H9 (cell line): ENCODE measurements at regions not wholly inside any gene's neighbourhood (a gene's known extent, or its start where the extent isn't known, plus 50 kb on each side); places are given as distances from the start of the nearest gene placed in this dataset.

ENCODE experiments used
- DNase-seq: peaks from one replicate; pipeline ENCODE4 v3.0.0-alpha.2; 2017
- H2AFZ ChIP-seq: one replicate; pipeline ENCODE4 v1.6.1; 2013; ENCODE audit warnings: mild to moderate bottlenecking, low read length, control low read depth, moderate library complexity
- H2AK5ac ChIP-seq: 2 replicates; pipeline ENCODE4 v1.6.1; 2013; ENCODE audit warnings: low read length, control low read depth, mixed read lengths; ENCODE audit not compliant: insufficient read length
- H2BK120ac ChIP-seq: one replicate; pipeline ENCODE4 v1.6.1; 2013; ENCODE audit warnings: low read depth, mild to moderate bottlenecking, low read length, control low read depth, inconsistent platforms; ENCODE audit not compliant: poor library complexity, severe bottlenecking
- H2BK12ac ChIP-seq: 2 replicates; pipeline ENCODE4 v1.6.1; 2013; ENCODE audit warnings: low read length, control low read depth, mixed read lengths, low read depth; ENCODE audit not compliant: insufficient read length
- H2BK15ac ChIP-seq: 2 replicates; pipeline ENCODE4 v1.6.1; 2013; ENCODE audit warnings: low read depth, low read length, control low read depth
- H2BK20ac ChIP-seq: one replicate; pipeline ENCODE4 v1.6.1; 2013; ENCODE audit warnings: low read depth, mild to moderate bottlenecking, low read length, control low read depth, inconsistent platforms; ENCODE audit not compliant: poor library complexity, severe bottlenecking
- H2BK5ac ChIP-seq: 2 replicates; pipeline ENCODE4 v1.6.1; 2013; ENCODE audit warnings: low read length, control low read depth, mixed read lengths; ENCODE audit not compliant: insufficient read length
- H3K14ac ChIP-seq: 2 replicates; pipeline ENCODE4 v1.6.1; 2013; ENCODE audit warnings: low read length, control low read depth; ENCODE audit not compliant: insufficient read depth
- H3K18ac ChIP-seq: 2 replicates; pipeline ENCODE4 v1.6.1; 2013; ENCODE audit warnings: low read depth, mild to moderate bottlenecking, mixed read lengths, low read length, control low read depth; ENCODE audit not compliant: insufficient read length
- H3K23ac ChIP-seq: 2 replicates; pipeline ENCODE4 v1.6.1; 2013; ENCODE audit warnings: low read length, control low read depth, mixed read lengths, low read depth; ENCODE audit not compliant: insufficient read length
- H3K23me2 ChIP-seq: 2 replicates; pipeline ENCODE4 v1.6.1; 2013; ENCODE audit warnings: low read depth, mild to moderate bottlenecking, mixed read lengths, low read length, control low read depth; ENCODE audit not compliant: insufficient read length, poor library complexity, severe bottlenecking
- H3K27ac ChIP-seq: 2 replicates; pipeline ENCODE4 v1.5.1; 2013; ENCODE audit warnings: low read length, control low read depth, mixed read lengths, low read depth; ENCODE audit not compliant: insufficient read length
- H3K27me3 ChIP-seq: 2 replicates; pipeline ENCODE4 v1.6.1; 2013; ENCODE audit warnings: low read length, control low read depth, inconsistent platforms; ENCODE audit not compliant: insufficient read depth
- H3K4ac ChIP-seq: 2 replicates; pipeline ENCODE4 v1.6.1; 2013; ENCODE audit warnings: low read depth, mild to moderate bottlenecking, control low read depth, inconsistent platforms, low read length, moderate library complexity
- H3K4me1 ChIP-seq: 2 replicates; pipeline ENCODE4 v1.6.1; 2013; ENCODE audit warnings: low read length, control low read depth, inconsistent platforms; ENCODE audit not compliant: insufficient read depth
- H3K4me2 ChIP-seq: 2 replicates; pipeline ENCODE4 v1.6.1; 2013; ENCODE audit warnings: low read length, control low read depth, mixed read lengths; ENCODE audit not compliant: insufficient read length, insufficient read depth
- H3K56ac ChIP-seq: 2 replicates; pipeline ENCODE4 v1.6.1; 2013; ENCODE audit warnings: low read depth, mild to moderate bottlenecking, mixed read lengths, low read length, control low read depth; ENCODE audit not compliant: insufficient read length
- H3K79me1 ChIP-seq: 2 replicates; pipeline ENCODE4 v1.6.1; 2013; ENCODE audit warnings: low read depth, mild to moderate bottlenecking, moderate library complexity, low read length, control low read depth, inconsistent platforms; ENCODE audit not compliant: insufficient read depth, poor library complexity, severe bottlenecking
- H3K79me2 ChIP-seq: 2 replicates; pipeline ENCODE4 v1.6.1; 2013; ENCODE audit warnings: low read length, control low read depth, inconsistent platforms; ENCODE audit not compliant: insufficient read depth
- H3K9ac ChIP-seq: 2 replicates; pipeline ENCODE4 v1.6.1; 2013; ENCODE audit warnings: low read length, control low read depth, mixed read lengths; ENCODE audit not compliant: insufficient read length; ENCODE audit errors: extremely low read depth
- H3K9me3 ChIP-seq: one replicate; pipeline ENCODE4 v1.6.1; 2013; ENCODE audit warnings: low read depth, low read length, inconsistent platforms; ENCODE audit not compliant: control insufficient read depth
- H3T11ph ChIP-seq: one replicate; pipeline ENCODE4 v1.6.1; 2013; ENCODE audit warnings: mild to moderate bottlenecking, low read length, control low read depth, inconsistent platforms
- H4K20me1 ChIP-seq: one replicate; pipeline ENCODE4 v1.6.1; 2013; ENCODE audit not compliant: control insufficient read depth, insufficient read length, insufficient read depth
- H4K5ac ChIP-seq: 2 replicates; pipeline ENCODE4 v1.6.1; 2013; ENCODE audit warnings: low read depth, mild to moderate bottlenecking, mixed read lengths, low read length, control low read depth; ENCODE audit not compliant: insufficient read length
- H4K8ac ChIP-seq: replicated peaks from 2 replicates; pipeline ENCODE4 v1.6.1; 2013; ENCODE audit warnings: low read length, control low read depth, mixed read lengths, low read depth; ENCODE audit not compliant: insufficient read length
- H4K91ac ChIP-seq: 2 replicates; pipeline ENCODE4 v1.6.1; 2013; ENCODE audit warnings: low read depth, mild to moderate bottlenecking, moderate library complexity, mixed read lengths, low read length, control low read depth; ENCODE audit not compliant: insufficient read length
- H3K27ac Mint-ChIP-seq, 3 experiments: 2 replicates in 2 of 3; 3 replicates in 1 of 3; pipeline ENCODE4 v1.8.0; 2020 to 2021; ENCODE audit warnings: mixed read lengths in 3 of 3, mild to moderate bottlenecking in 1 of 3, moderate library complexity in 1 of 3
- H3K27me3 Mint-ChIP-seq: 2 replicates; pipeline ENCODE4 v1.8.0; 2021; ENCODE audit warnings: low read depth, mild to moderate bottlenecking, moderate library complexity, mixed read lengths
- H3K36me3 Mint-ChIP-seq, 3 experiments: 2 replicates in 2 of 3; 3 replicates in 1 of 3; pipeline ENCODE4 v1.8.0; 2020 to 2021; ENCODE audit warnings: low read depth in 3 of 3, mixed read lengths in 3 of 3; ENCODE audit not compliant: insufficient read depth in 1 of 3
- H3K4me1 Mint-ChIP-seq, 2 experiments: 2 replicates each; pipeline ENCODE4 v1.8.0; 2020; ENCODE audit warnings: mixed read lengths in 2 of 2
- H3K4me3 Mint-ChIP-seq, 2 experiments: 2 replicates in 1 of 2; 3 replicates in 1 of 2; pipeline ENCODE4 v1.8.0; 2020 to 2021; ENCODE audit warnings: mild to moderate bottlenecking in 2 of 2, mixed read lengths in 2 of 2, moderate library complexity in 1 of 2
- H3K9me3 Mint-ChIP-seq, 2 experiments: 2 replicates in 1 of 2; 3 replicates in 1 of 2; pipeline ENCODE4 v1.8.0; 2020; ENCODE audit warnings: mild to moderate bottlenecking in 2 of 2, mixed read lengths in 2 of 2, moderate library complexity in 1 of 2
- CTCF ChIP-seq: fragments of 200-600 bp; sonication (generic); conservative IDR thresholded peaks from 3 replicates; pipeline ENCODE4 v1.8.0; 2021; ENCODE audit warnings: antibody characterized with exemption, mild to moderate bottlenecking
- WGBS: extraction: QIAGEN DNeasy Blood & Tissue Kit; methylation state at CpG from one replicate; pipeline ENCODE4 v1.1.7; 2013; ENCODE audit warnings: missing lambda C conversion rate, low lambda C conversion rate, mixed read lengths; ENCODE audit not compliant: insufficient read length; ENCODE audit errors: extremely low coverage; 5-methylcytosine and 5-hydroxymethylcytosine counted together

- no peak overlapping the region for H3K14ac ChIP-seq
- H3K4me2 ChIP-seq: no peak overlapping the region
- no peaks in the 10 kb centered on the region for H3K9me3 Mint-ChIP-seq
- no peak overlapping the region for H3K56ac ChIP-seq
- H3K4me1 ChIP-seq: no peaks in the 10 kb centered on the region; the same call in 1 of the 2 replicates
- no peaks in the 10 kb centered on the region for H3K36me3 Mint-ChIP-seq
- H2AK5ac ChIP-seq: no peak overlapping the region
- no peak for TF ChIP-seq CTCF
- H3T11ph ChIP-seq: no peak overlapping the region
- H2BK12ac ChIP-seq: no peak overlapping the region
- no peaks in the 10 kb centered on the region for H3K9me3 ChIP-seq
- no peak overlapping the region for H3K27ac Mint-ChIP-seq
- H4K91ac ChIP-seq: no peak overlapping the region
- no peak overlapping the region for H2AFZ ChIP-seq
- H4K5ac ChIP-seq: no peak overlapping the region
- no peak overlapping the region for H3K18ac ChIP-seq
- H3K27me3 Mint-ChIP-seq: peaks cover under 1% of the 10 kb centered on the region; the same call in 1 of the 2 replicates
- H3K79me2 ChIP-seq: no peaks in the 10 kb centered on the region
- no peak overlapping the region for H4K8ac ChIP-seq
- no peak overlapping the region for H3K4ac ChIP-seq
- peaks cover under 1 to 3% of the 10 kb centered on the region in 2 experiments; a peak in 3 of 4 replicates for H3K4me1 Mint-ChIP-seq
- H4K20me1 ChIP-seq: no peaks in the 10 kb centered on the region
- no peak for DNase-seq
- H3K27ac ChIP-seq: no peak overlapping the region
- H3K79me1 ChIP-seq: no peaks in the 10 kb centered on the region
- no peak overlapping the region for H3K23ac ChIP-seq
- no peak overlapping the region for H2BK20ac ChIP-seq
- H3K9ac ChIP-seq: no peak overlapping the region
- H3K4me3 Mint-ChIP-seq: no peak overlapping the region
- no peak overlapping the region for H2BK120ac ChIP-seq
- H3K23me2 ChIP-seq: no peaks in the 10 kb centered on the region
- no peak overlapping the region for H2BK5ac ChIP-seq
- H3K27me3 ChIP-seq: no peaks in the 10 kb centered on the region
- no peak overlapping the region for H2BK15ac ChIP-seq
- no CpG with 5 or more reads among the region's 3 CpGs for WGBS
These were observed 150.9 kb upstream of the JUN start for GRCh38 chr1:58934706-58935105.
